ENCODE measurements at regions not wholly inside any gene's neighbourhood (a gene's known extent, or its start where the extent isn't known, plus 50 kb on each side); places are given as distances from the start of the nearest gene placed in this dataset.

DNA sequence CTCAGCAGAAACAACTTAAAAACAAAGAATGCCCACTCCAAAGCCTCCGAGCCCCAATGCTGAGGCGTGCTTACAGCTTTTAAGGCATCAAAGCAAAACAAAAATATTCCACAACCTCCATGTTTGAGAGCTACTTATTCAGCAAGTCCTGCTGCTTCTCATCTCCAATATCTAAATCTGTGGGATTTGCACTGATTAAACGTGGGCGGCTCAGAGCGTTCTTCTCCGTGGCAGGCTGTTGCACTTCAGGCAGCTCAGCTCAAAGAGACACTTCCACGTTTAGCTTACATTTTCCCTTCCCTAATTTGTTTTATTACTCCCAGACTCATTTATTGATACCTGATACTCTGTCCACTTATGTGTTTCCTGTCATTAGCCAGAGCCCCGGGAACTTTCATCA lies 282.6 kb upstream of the MCTP2 start:
- ATAC-seq (no peak), DNase-seq (ENCODE audit: low read depth, low spot score) (no peak)
- CTCF ChIA-PET, result no interaction called here
- H3K9ac ChIP-seq (ENCODE audit: low read length), result no peak overlapping the region
- TF ChIP-seq YY1 (IDR thresholded peaks at IDR 0.05; ENCODE audit: extremely low read depth, insufficient replicate concordance, low read depth, low read length) (no peak), SRF (IDR thresholded peaks at IDR 0.05; ENCODE audit: low read depth) (no peak), FOSL1 (IDR thresholded peaks at IDR 0.05; ENCODE audit: low read depth) (no peak), CEBPB (IDR thresholded peaks at IDR 0.05; ENCODE audit: low read depth) (no peak), SIN3A (IDR thresholded peaks at IDR 0.05; ENCODE audit: low read depth) (no peak), SP1 (IDR thresholded peaks at IDR 0.05; ENCODE audit: low read depth) (no peak), POLR2A (IDR thresholded peaks at IDR 0.05; ENCODE audit: borderline replicate concordance, extremely low read depth, insufficient read depth, insufficient read length) (no peak), EZH2phosphoT487 (IDR thresholded peaks at IDR 0.05; ENCODE audit: borderline replicate concordance) (no peak), EGR1 (IDR thresholded peaks at IDR 0.05; ENCODE audit: low read depth) (no peak), JUND (IDR thresholded peaks at IDR 0.05) (no peak), CBX3 (IDR thresholded peaks at IDR 0.05; ENCODE audit: low read depth) (no peak), ZNF274 (IDR thresholded peaks at IDR 0.05; ENCODE audit: low read depth, low read length) (no peak), ELF1 (IDR thresholded peaks at IDR 0.05; ENCODE audit: borderline replicate concordance, low read depth) (no peak)
- TF ChIP-seq, protein P1, sequence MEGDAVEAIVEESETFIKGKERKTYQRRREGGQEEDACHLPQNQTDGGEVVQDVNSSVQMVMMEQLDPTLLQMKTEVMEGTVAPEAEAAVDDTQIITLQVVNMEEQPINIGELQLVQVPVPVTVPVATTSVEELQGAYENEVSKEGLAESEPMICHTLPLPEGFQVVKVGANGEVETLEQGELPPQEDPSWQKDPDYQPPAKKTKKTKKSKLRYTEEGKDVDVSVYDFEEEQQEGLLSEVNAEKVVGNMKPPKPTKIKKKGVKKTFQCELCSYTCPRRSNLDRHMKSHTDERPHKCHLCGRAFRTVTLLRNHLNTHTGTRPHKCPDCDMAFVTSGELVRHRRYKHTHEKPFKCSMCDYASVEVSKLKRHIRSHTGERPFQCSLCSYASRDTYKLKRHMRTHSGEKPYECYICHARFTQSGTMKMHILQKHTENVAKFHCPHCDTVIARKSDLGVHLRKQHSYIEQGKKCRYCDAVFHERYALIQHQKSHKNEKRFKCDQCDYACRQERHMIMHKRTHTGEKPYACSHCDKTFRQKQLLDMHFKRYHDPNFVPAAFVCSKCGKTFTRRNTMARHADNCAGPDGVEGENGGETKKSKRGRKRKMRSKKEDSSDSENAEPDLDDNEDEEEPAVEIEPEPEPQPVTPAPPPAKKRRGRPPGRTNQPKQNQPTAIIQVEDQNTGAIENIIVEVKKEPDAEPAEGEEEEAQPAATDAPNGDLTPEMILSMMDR (IDR thresholded peaks at IDR 0.05 in 2 of 3, conservative IDR thresholded peaks at IDR 0.05 in 1 of 3; ENCODE audit: borderline replicate concordance in 1 of 3, insufficient read depth in 1 of 3, low read depth in 2 of 3, low read length in 2 of 3), result no peak
- TF ChIP-seq, protein P2, sequence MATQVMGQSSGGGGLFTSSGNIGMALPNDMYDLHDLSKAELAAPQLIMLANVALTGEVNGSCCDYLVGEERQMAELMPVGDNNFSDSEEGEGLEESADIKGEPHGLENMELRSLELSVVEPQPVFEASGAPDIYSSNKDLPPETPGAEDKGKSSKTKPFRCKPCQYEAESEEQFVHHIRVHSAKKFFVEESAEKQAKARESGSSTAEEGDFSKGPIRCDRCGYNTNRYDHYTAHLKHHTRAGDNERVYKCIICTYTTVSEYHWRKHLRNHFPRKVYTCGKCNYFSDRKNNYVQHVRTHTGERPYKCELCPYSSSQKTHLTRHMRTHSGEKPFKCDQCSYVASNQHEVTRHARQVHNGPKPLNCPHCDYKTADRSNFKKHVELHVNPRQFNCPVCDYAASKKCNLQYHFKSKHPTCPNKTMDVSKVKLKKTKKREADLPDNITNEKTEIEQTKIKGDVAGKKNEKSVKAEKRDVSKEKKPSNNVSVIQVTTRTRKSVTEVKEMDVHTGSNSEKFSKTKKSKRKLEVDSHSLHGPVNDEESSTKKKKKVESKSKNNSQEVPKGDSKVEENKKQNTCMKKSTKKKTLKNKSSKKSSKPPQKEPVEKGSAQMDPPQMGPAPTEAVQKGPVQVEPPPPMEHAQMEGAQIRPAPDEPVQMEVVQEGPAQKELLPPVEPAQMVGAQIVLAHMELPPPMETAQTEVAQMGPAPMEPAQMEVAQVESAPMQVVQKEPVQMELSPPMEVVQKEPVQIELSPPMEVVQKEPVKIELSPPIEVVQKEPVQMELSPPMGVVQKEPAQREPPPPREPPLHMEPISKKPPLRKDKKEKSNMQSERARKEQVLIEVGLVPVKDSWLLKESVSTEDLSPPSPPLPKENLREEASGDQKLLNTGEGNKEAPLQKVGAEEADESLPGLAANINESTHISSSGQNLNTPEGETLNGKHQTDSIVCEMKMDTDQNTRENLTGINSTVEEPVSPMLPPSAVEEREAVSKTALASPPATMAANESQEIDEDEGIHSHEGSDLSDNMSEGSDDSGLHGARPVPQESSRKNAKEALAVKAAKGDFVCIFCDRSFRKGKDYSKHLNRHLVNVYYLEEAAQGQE (IDR thresholded peaks at IDR 0.05; ENCODE audit: low read depth), result no peak
- TF ChIP-seq, protein P3, sequence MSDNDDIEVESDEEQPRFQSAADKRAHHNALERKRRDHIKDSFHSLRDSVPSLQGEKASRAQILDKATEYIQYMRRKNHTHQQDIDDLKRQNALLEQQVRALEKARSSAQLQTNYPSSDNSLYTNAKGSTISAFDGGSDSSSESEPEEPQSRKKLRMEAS (IDR thresholded peaks at IDR 0.05), result no peak
- H3K27me3 ChIP-seq (ENCODE audit: insufficient read depth, low read length), result no peaks in the 10 kb centered on the region
- intact Hi-C loops (cut with micrococcal nuclease), result no loop called here
- BruUV-seq (replicated peaks), result no TSS peak
- RAD21 ChIA-PET (ENCODE audit: low non-redundant PET in 1 of 2, low total read pairs in 2 of 2, uncharacterized antibody in 2 of 2, unreplicated experiment in 2 of 2), result no interaction called here
- POLR2A ChIA-PET, result no interaction called here
- no peaks in the 10 kb centered on the region for H3K9me3 ChIP-seq (ENCODE audit: control insufficient read depth in 1 of 2, insufficient read depth in 1 of 2, low read depth in 1 of 2, low read length in 2 of 2)
- H3K4me3 ChIP-seq (replicated peaks in 1 of 2; ENCODE audit: low read depth in 1 of 2, low read length in 2 of 2), result no peak overlapping the region
- H3K4me1 ChIP-seq (ENCODE audit: control insufficient read depth in 1 of 2, insufficient read depth in 2 of 2, low read length in 2 of 2), result no peaks in the 10 kb centered on the region
- H3K36me3 ChIP-seq (ENCODE audit: control insufficient read depth in 1 of 2, insufficient read depth in 2 of 2, low read length in 2 of 2), result no peaks in the 10 kb centered on the region
- H3K79me2 ChIP-seq (ENCODE audit: insufficient read depth, low read length), result no peaks in the 10 kb centered on the region
- H4K20me1 ChIP-seq (ENCODE audit: insufficient read depth), result no peaks in the 10 kb centered on the region
- no peaks in the 10 kb centered on the region for H3K9me2 ChIP-seq (ENCODE audit: insufficient read depth)
- no peak overlapping the region for H3K4me2 ChIP-seq (ENCODE audit: low read length)
- no peak overlapping the region for H3K27ac ChIP-seq (ENCODE audit: low read depth, low read length)
- H2AFZ ChIP-seq (ENCODE audit: low read depth, low read length, poor library complexity, severe bottlenecking), result no peak overlapping the region
